ENCODE measurements at regions not wholly inside any gene's neighbourhood (a gene's known extent, or its start where the extent isn't known, plus 50 kb on each side); places are given as distances from the start of the nearest gene placed in this dataset.

- DNase-seq = no peak
Measured at GRCh38 chr10:113444766-113445365, 108.0 kb upstream of the HABP2 start.

- DNase-seq = no peak
Measured at GRCh38 chr10:113445736-113446135, 107.1 kb upstream of the HABP2 start.

- DNase-seq = no peak
Measured at GRCh38 chr10:113446739-113447138, 106.1 kb upstream of the HABP2 start.

- DNase-seq = no peak
Measured at GRCh38 chr10:113447278-113447677, 105.6 kb upstream of the HABP2 start.

GRCh38 chr10:113449006-113449695 lies 103.7 kb upstream of the HABP2 start:
- no peak for DNase-seq

- no peak for DNase-seq
Measured at GRCh38 chr10:113450046-113450804, 102.6 kb upstream of the HABP2 start.

GRCh38 chr10:113450906-113451305 lies 101.9 kb upstream of the HABP2 start:
- no peak for DNase-seq

GRCh38 chr10:113452146-113452845 lies 100.6 kb upstream of the HABP2 start:
- no peak for DNase-seq

- no peak for DNase-seq
Measured at GRCh38 chr10:113453351-113453750, 99.5 kb upstream of the HABP2 start.

GRCh38 chr10:113454341-113455061 lies 98.4 kb upstream of the HABP2 start:
- DNase-seq = no peak

GRCh38 chr10:113455947-113456346 lies 96.9 kb upstream of the HABP2 start:
- no peak for DNase-seq

GRCh38 chr10:113456741-113457140 lies 96.1 kb upstream of the HABP2 start:
- no peak for DNase-seq

GRCh38 chr10:113457408-113457807 lies 95.4 kb upstream of the HABP2 start:
- DNase-seq = no peak

GRCh38 chr10:113458451-113458850 lies 94.4 kb upstream of the HABP2 start:
- DNase-seq = no peak

- DNase-seq = no peak
Measured at GRCh38 chr10:113458944-113459343, 93.9 kb upstream of the HABP2 start.

- no peak for DNase-seq
Measured at GRCh38 chr10:113459626-113460280, 93.1 kb upstream of the HABP2 start.

- no peak for DNase-seq
Measured at GRCh38 chr10:113463083-113463482, 89.8 kb upstream of the HABP2 start.

- DNase-seq = no peak
Measured at GRCh38 chr10:113463777-113464176, 89.1 kb upstream of the HABP2 start.

GRCh38 chr10:113469796-113470195 lies 83.1 kb upstream of the HABP2 start:
- no peak for DNase-seq

- DNase-seq = no peak
Measured at GRCh38 chr10:113470372-113471240, 82.2 kb upstream of the HABP2 start.
